HCT116 (cell line): ENCODE measurements at regions not wholly inside any gene's neighbourhood (a gene's known extent, or its start where the extent isn't known, plus 50 kb on each side); places are given as distances from the start of the nearest gene placed in this dataset.

ENCODE experiments used
- ATAC-seq: fragments of 200-7000 bp; cut with Tn5 transposase; 2 replicates; pipeline ENCODE4 v1.9.1; 2020; ENCODE audit warnings: mild to moderate bottlenecking, moderate library complexity
- BruUV-seq: library from RNA; stranded (reverse); fragments of 400-500 nt; replicated peaks from 2 replicates; lab custom pipeline; 2021; lab: Mats Ljungman, UMichigan
- CTCF ChIA-PET: fragments of 300-600 bp; sonication (Branson Sonifier 250); formaldehyde crosslinking; loops from one replicate; lab custom pipeline; 2021; ENCODE audit warnings: antibody characterized with exemption; lab: Charles Lee
- POLR2A ChIA-PET: fragments of 300-600, 350-600 bp; sonication (Branson Sonifier 250); formaldehyde crosslinking; loops from one replicate; lab custom pipeline; 2021; ENCODE audit warnings: antibody characterized with exemption; lab: Charles Lee
- RAD21 ChIA-PET, 2 experiments: fragments of 300-600 bp; sonication (Branson Sonifier 250); formaldehyde crosslinking; loops; one replicate each; lab custom pipeline; 2023; ENCODE audit warnings: low total read pairs in 2 of 2; ENCODE audit not compliant: uncharacterized antibody in 2 of 2, unreplicated experiment in 2 of 2, low non-redundant PET in 1 of 2; lab: Charles Lee
- DNase-seq: peaks from one replicate; pipeline ENCODE4 v3.0.0-alpha.2; 2010; ENCODE audit warnings: low read depth, low spot score
- H2AFZ ChIP-seq: fragments of 200-600 bp; shearing (Covaris generic), sonication (generic); 2 replicates; pipeline ENCODE4 v1.6.1; 2017; ENCODE audit warnings: low read depth, mixed run types, mixed read lengths, antibody characterized with exemption, low read length; ENCODE audit not compliant: poor library complexity, severe bottlenecking
- H3K27ac ChIP-seq: 2 replicates; pipeline ENCODE4 v1.5.1; 2012; ENCODE audit warnings: low read depth, low read length
- H3K27me3 ChIP-seq: fragments of 200-600 bp; sonication (generic); 2 replicates; pipeline ENCODE4 v1.6.1; 2016; ENCODE audit warnings: mixed run types, low read length, mixed read lengths; ENCODE audit not compliant: insufficient read depth
- H3K36me3 ChIP-seq, 2 experiments: fragments of 200-500 bp in 1 of 2; fragments of 200-600 bp in 1 of 2; sonication (Bioruptor generic) in 1 of 2; sonication (generic) in 1 of 2; 2 replicates each; pipeline versions ENCODE4 v1.5.1 to v1.6.1; 2014 to 2016; ENCODE audit warnings: low read length in 2 of 2, inconsistent platforms in 1 of 2, mixed read lengths in 1 of 2, mixed run types in 1 of 2; ENCODE audit not compliant: insufficient read depth in 2 of 2, control insufficient read depth in 1 of 2
- H3K4me1 ChIP-seq, 2 experiments: fragments of 200-600 bp in 1 of 2; sonication (generic) in 1 of 2; 2 replicates each; pipeline versions ENCODE4 v1.5.1 to v1.6.1; 2012 to 2017; ENCODE audit warnings: low read length in 2 of 2, inconsistent platforms in 1 of 2, mild to moderate bottlenecking in 1 of 2, mixed read lengths in 1 of 2, mixed run types in 1 of 2, moderate library complexity in 1 of 2; ENCODE audit not compliant: insufficient read depth in 2 of 2, control insufficient read depth in 1 of 2
- H3K4me2 ChIP-seq: fragments of 200-600 bp; sonication (generic); 2 replicates; pipeline ENCODE4 v1.6.1; 2017; ENCODE audit warnings: mixed run types, low read length, mixed read lengths
- H3K4me3 ChIP-seq, 2 experiments: fragments of 200-600 bp in 1 of 2; sonication (generic) in 1 of 2; replicated peaks in 1 of 2; 2 replicates each; pipeline ENCODE4 v1.5.1; 2011 to 2016; ENCODE audit warnings: low read length in 2 of 2, control low read depth in 1 of 2, low read depth in 1 of 2, mild to moderate bottlenecking in 1 of 2, mixed read lengths in 1 of 2, mixed run types in 1 of 2
- H3K79me2 ChIP-seq: fragments of 200-600 bp; sonication (generic); 2 replicates; pipeline ENCODE4 v1.6.1; 2017; ENCODE audit warnings: mild to moderate bottlenecking, mixed run types, low read length, moderate library complexity, mixed read lengths; ENCODE audit not compliant: insufficient read depth
- H3K9ac ChIP-seq: fragments of 200-600 bp; sonication (generic); 2 replicates; pipeline ENCODE4 v1.6.1; 2016; ENCODE audit warnings: low read length, mixed read lengths
- H3K9me2 ChIP-seq: fragments of 200-600 bp; sonication (generic), shearing (Covaris generic); 2 replicates; pipeline ENCODE4 v1.6.1; 2017; ENCODE audit warnings: mixed run types, mild to moderate bottlenecking, moderate library complexity; ENCODE audit not compliant: insufficient read depth
- H3K9me3 ChIP-seq, 2 experiments: fragments of 200-500 bp in 1 of 2; fragments of 200-600 bp in 1 of 2; sonication (Bioruptor generic) in 1 of 2; sonication (generic) in 1 of 2; 2 replicates each; pipeline ENCODE4 v1.6.1; 2014 to 2017; ENCODE audit warnings: low read length in 2 of 2, mixed read lengths in 2 of 2, inconsistent platforms in 1 of 2, low read depth in 1 of 2, mild to moderate bottlenecking in 1 of 2, mixed run types in 1 of 2, moderate library complexity in 1 of 2; ENCODE audit not compliant: control insufficient read depth in 1 of 2, insufficient read depth in 1 of 2
- H4K20me1 ChIP-seq: fragments of 200-600 bp; sonication (generic), shearing (Covaris generic); 2 replicates; pipeline ENCODE4 v1.6.1; 2017; ENCODE audit warnings: mixed run types, mild to moderate bottlenecking, moderate library complexity; ENCODE audit not compliant: insufficient read depth
- CBX3 ChIP-seq: IDR thresholded peaks from 2 replicates; pipeline ENCODE4 v1.6.1; 2012; ENCODE audit warnings: low read depth
- CEBPB ChIP-seq: IDR thresholded peaks from 2 replicates; pipeline ENCODE4 v1.6.1; 2012; ENCODE audit warnings: low read depth
- CTCF ChIP-seq, 3 experiments: fragments of 200-600 bp in 1 of 3; sonication (generic) in 1 of 3; IDR thresholded peaks in 2 of 3; conservative IDR thresholded peaks in 1 of 3; 2 replicates each; pipeline ENCODE4 v1.5.1; 2012 to 2017; ENCODE audit warnings: low read depth in 2 of 3, low read length in 2 of 3, antibody characterized with exemption in 1 of 3, borderline replicate concordance in 1 of 3, control low read depth in 1 of 3, mild to moderate bottlenecking in 1 of 3, mixed read lengths in 1 of 3, mixed run types in 1 of 3, moderate library complexity in 1 of 3; ENCODE audit not compliant: insufficient read depth in 1 of 3
- EZH2 ChIP-seq: fragments of 200-600 bp; sonication (generic); IDR thresholded peaks from 2 replicates; pipeline ENCODE4 v1.6.1; 2017; ENCODE audit warnings: antibody characterized with exemption, mixed run types
- JUND ChIP-seq: IDR thresholded peaks from 2 replicates; pipeline ENCODE4 v1.6.1; 2012
- POLR2AphosphoS5 ChIP-seq: IDR thresholded peaks from 2 replicates; pipeline ENCODE4 v1.6.1; 2011; ENCODE audit warnings: mild to moderate bottlenecking, low read depth, low read length, moderate library complexity
- REST ChIP-seq: IDR thresholded peaks from 2 replicates; pipeline ENCODE4 v1.6.1; 2012; ENCODE audit warnings: low read depth
- TCF7L2 ChIP-seq: IDR thresholded peaks from 2 replicates; pipeline ENCODE4 v1.7.0; 2011; ENCODE audit warnings: borderline replicate concordance, inconsistent platforms; ENCODE audit not compliant: insufficient read depth, insufficient read length; ENCODE audit errors: extremely low read depth
- intact Hi-C: fragments of 100-400 bp; cut with micrococcal nuclease; formaldehyde crosslinking; loops from 2 replicates; pipeline ENCODE4 v1.10.0; 2022
- TF ChIP-seq, protein P1 (sequence below): IDR thresholded peaks from 2 replicates; pipeline ENCODE4 v1.6.1; 2012

DNA sequence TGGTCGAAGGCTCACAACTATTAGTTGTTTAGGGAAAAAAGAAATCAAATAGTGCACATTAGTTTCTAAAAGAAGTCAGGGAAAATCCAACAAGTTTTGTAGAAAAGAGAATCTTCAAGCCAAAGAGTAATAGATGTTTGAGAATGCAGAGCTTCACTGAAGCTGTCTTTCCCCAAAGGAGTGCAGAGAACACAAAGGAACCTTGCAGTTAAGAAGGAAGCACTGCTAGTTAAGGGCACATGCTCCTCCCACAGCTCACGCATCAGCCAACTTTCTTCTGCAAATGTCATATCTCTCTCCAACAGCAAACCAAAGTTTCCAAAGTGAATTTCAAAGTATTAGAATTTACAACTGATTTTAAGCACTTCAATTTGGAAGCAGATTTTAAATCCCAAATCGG lies 116.4 kb upstream of the FST start (continued):
- no peak for TF ChIP-seq POLR2AphosphoS5
- TF ChIP-seq TCF7L2 = no peak
- no peak for TF ChIP-seq CEBPB

DNA sequence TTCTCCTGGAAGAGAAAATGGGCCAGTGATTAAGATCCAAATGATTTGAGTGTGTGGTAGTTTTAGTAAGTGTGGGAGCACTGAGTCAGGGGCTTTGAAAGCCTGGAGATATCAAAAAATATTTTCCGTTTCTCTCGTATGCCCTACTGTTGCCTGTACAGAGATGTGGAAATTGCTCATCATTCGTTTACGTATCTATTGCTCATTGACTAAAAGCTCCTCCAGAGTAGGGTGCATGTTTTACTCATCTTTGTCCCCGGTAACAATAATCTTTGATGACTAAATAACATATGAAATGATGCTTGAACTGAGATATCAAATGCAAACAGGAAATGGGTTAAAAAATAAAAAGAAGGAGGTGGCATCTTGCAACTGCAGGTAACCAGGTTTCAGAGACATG lies 114.2 kb upstream of the FST start:
- H4K20me1 ChIP-seq = no peaks in the 10 kb centered on the region
- no peak overlapping the region for H3K4me3 ChIP-seq
- intact Hi-C loops = no loop called here
- no peak overlapping the region for H3K27ac ChIP-seq
- H3K4me1 ChIP-seq = no peaks in the 10 kb centered on the region
- H3K9ac ChIP-seq = no peak overlapping the region
- no peak overlapping the region for H2AFZ ChIP-seq
- no peak for TF ChIP-seq JUND
- TF ChIP-seq REST = no peak
- no peak for TF ChIP-seq CBX3
- TF ChIP-seq EZH2 = no peak
- TF ChIP-seq, protein P1, sequence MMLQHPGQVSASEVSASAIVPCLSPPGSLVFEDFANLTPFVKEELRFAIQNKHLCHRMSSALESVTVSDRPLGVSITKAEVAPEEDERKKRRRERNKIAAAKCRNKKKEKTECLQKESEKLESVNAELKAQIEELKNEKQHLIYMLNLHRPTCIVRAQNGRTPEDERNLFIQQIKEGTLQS = no peak
- no peak for TF ChIP-seq CTCF (IDR thresholded peaks at IDR 0.05 in 2 of 3, conservative IDR thresholded peaks at IDR 0.05 in 1 of 3; ENCODE audit: borderline replicate concordance in 1 of 3, insufficient read depth in 1 of 3, low read depth in 2 of 3, low read length in 2 of 3)
- TF ChIP-seq POLR2AphosphoS5 = no peak
- DNase-seq (no peak), ATAC-seq (no peak)
- ChIA-PET POLR2A (no interaction called here), RAD21 (no interaction called here), CTCF (no interaction called here)
- no peaks in the 10 kb centered on the region for H3K27me3 ChIP-seq
- no peak overlapping the region for H3K4me2 ChIP-seq
- no peaks in the 10 kb centered on the region for H3K79me2 ChIP-seq
- BruUV-seq = no TSS peak
- H3K36me3 ChIP-seq = no peaks in the 10 kb centered on the region
- no peaks in the 10 kb centered on the region for H3K9me2 ChIP-seq
- H3K9me3 ChIP-seq = no peaks in the 10 kb centered on the region
